OCI-LY1 (cell line): ENCODE measurements at regions not wholly inside any gene's neighbourhood (a gene's known extent, or its start where the extent isn't known, plus 50 kb on each side); places are given as distances from the start of the nearest gene placed in this dataset.

ENCODE experiments used
- H2AFZ ChIP-seq: fragments of 200-600 bp; sonication (generic), shearing (Covaris generic); 2 replicates; pipeline ENCODE4 v1.6.0; 2014; ENCODE audit warnings: antibody characterized with exemption, mild to moderate bottlenecking, low read length
- H3F3A ChIP-seq: fragments of 200-600 bp; sonication (generic), shearing (Covaris generic); 2 replicates; pipeline ENCODE4 v1.6.0; 2014; ENCODE audit warnings: mild to moderate bottlenecking, antibody characterized with exemption, low read length, moderate library complexity; ENCODE audit not compliant: insufficient read depth
- H3K27ac ChIP-seq: fragments of 200-600 bp; sonication (generic); 2 replicates; pipeline ENCODE4 v1.5.1; 2014; ENCODE audit warnings: low read length, mixed run types, mild to moderate bottlenecking, low read depth; ENCODE audit not compliant: poor library complexity, severe bottlenecking
- H3K27me3 ChIP-seq: fragments of 200-600 bp; sonication (generic); 2 replicates; pipeline ENCODE4 v1.6.0; 2014; ENCODE audit warnings: antibody characterized with exemption, mild to moderate bottlenecking, low read length, moderate library complexity; ENCODE audit not compliant: insufficient read depth
- H3K36me3 ChIP-seq: fragments of 200-600 bp; sonication (generic); 2 replicates; pipeline ENCODE4 v1.6.1; 2014; ENCODE audit warnings: mild to moderate bottlenecking, antibody characterized with exemption, low read length, moderate library complexity, mixed read lengths; ENCODE audit not compliant: insufficient read depth
- H3K4me1 ChIP-seq: fragments of 200-600 bp; sonication (generic); 2 replicates; pipeline ENCODE4 v1.5.1; 2014; ENCODE audit warnings: mild to moderate bottlenecking, low read length, moderate library complexity; ENCODE audit not compliant: insufficient read depth, severe bottlenecking
- H3K4me2 ChIP-seq: fragments of 200-600 bp; sonication (generic), shearing (Covaris generic); 2 replicates; pipeline ENCODE4 v1.6.1; 2014; ENCODE audit warnings: low read length
- H3K4me3 ChIP-seq: fragments of 200-600 bp; sonication (generic); 2 replicates; pipeline ENCODE4 v1.5.1; 2014; ENCODE audit warnings: low read length, low read depth, mild to moderate bottlenecking, mixed read lengths; ENCODE audit not compliant: poor library complexity, severe bottlenecking
- H3K79me2 ChIP-seq: fragments of 200-600 bp; shearing (Covaris generic); 2 replicates; pipeline ENCODE4 v1.6.1; 2016; ENCODE audit warnings: mixed run types, low read length, mixed read lengths; ENCODE audit not compliant: insufficient read depth
- H3K9ac ChIP-seq: fragments of 200-600 bp; sonication (generic), shearing (Covaris generic); 2 replicates; pipeline ENCODE4 v1.6.1; 2014; ENCODE audit warnings: mild to moderate bottlenecking, low read length, mixed read lengths
- H3K9me2 ChIP-seq: fragments of 200-600 bp; sonication (generic), shearing (Covaris generic); 2 replicates; pipeline ENCODE4 v1.6.1; 2014; ENCODE audit warnings: low read depth, mild to moderate bottlenecking, low read length, mixed read lengths
- H3K9me3 ChIP-seq: fragments of 200-600 bp; shearing (Covaris generic); 2 replicates; pipeline ENCODE4 v1.6.1; 2014; ENCODE audit warnings: low read length, mixed read lengths
- H4K20me1 ChIP-seq: fragments of 200-600 bp; sonication (generic), shearing (Covaris generic); 2 replicates; pipeline ENCODE4 v1.6.0; 2016; ENCODE audit warnings: mild to moderate bottlenecking, low read length; ENCODE audit not compliant: insufficient read depth
- EZH2 ChIP-seq: fragments of 200-600 bp; sonication (generic), shearing (Covaris generic); IDR thresholded peaks from 2 replicates; pipeline ENCODE4 v1.8.0; 2017; ENCODE audit warnings: borderline replicate concordance, mixed run types, mild to moderate bottlenecking, antibody characterized with exemption, low read length, moderate library complexity, mixed read lengths
- TF ChIP-seq, protein P1 (sequence below): fragments of 200-600 bp; sonication (generic), shearing (Covaris generic); IDR thresholded peaks from 2 replicates; pipeline ENCODE4 v1.5.1; 2017; ENCODE audit warnings: mild to moderate bottlenecking, antibody characterized with exemption, low read length, moderate library complexity, mixed read lengths

DNA sequence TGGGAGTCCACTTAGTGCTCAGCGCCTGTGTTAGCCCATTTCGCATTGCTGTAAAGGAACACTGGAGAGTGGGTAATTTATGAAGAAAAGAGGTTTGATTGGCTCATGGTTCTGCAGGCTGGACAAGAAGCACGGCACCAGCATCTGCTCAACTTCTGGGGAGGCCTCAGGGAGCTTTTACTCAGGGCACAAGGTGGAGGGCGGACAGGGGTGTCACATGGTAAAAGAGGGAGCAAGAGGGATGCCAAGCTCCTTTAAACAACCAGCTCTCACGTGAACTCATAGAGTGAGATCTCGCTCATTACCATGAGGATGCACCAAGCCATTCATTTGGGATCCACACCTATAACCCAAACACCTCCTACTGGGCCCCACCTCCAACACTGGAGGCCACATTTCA, 181.4 kb upstream of the TLE3 start:
- TF ChIP-seq, protein P1, sequence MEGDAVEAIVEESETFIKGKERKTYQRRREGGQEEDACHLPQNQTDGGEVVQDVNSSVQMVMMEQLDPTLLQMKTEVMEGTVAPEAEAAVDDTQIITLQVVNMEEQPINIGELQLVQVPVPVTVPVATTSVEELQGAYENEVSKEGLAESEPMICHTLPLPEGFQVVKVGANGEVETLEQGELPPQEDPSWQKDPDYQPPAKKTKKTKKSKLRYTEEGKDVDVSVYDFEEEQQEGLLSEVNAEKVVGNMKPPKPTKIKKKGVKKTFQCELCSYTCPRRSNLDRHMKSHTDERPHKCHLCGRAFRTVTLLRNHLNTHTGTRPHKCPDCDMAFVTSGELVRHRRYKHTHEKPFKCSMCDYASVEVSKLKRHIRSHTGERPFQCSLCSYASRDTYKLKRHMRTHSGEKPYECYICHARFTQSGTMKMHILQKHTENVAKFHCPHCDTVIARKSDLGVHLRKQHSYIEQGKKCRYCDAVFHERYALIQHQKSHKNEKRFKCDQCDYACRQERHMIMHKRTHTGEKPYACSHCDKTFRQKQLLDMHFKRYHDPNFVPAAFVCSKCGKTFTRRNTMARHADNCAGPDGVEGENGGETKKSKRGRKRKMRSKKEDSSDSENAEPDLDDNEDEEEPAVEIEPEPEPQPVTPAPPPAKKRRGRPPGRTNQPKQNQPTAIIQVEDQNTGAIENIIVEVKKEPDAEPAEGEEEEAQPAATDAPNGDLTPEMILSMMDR = no peak
- TF ChIP-seq EZH2 = no peak
- Histone ChIP-seq H3K4me3 (no peak overlapping the region), H4K20me1 (no peaks in the 10 kb centered on the region), H3K36me3 (no peaks in the 10 kb centered on the region), H3K9ac (no peak overlapping the region), H3K4me2 (no peak overlapping the region), H3K27ac (no peak overlapping the region), H3K4me1 (peaks cover 10% of the 10 kb centered on the region), H2AFZ (no peak overlapping the region), H3K9me2 (no peaks in the 10 kb centered on the region), H3K79me2 (no peaks in the 10 kb centered on the region), H3K9me3 (no peaks in the 10 kb centered on the region), H3K27me3 (no peaks in the 10 kb centered on the region), H3F3A (no peaks in the 10 kb centered on the region)

DNA sequence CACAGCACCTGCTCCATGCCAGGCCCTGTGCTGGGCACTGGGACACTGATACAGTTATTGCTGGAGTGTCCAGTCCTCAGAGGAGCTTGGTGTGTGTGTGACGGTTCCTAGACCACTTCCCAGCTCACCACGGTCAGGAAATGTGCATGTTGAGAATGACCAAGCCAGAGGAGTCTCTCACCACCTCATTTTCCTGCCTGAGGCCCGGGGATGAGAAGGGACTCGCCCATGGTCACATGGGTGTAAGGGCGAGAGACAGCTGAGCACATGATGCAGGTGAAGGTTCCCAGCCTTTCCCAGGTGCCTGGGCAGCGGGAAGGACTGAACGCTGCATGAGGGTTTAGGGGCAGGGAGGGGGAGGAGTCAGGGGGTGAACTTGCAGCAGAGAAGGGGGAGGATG, 180.9 kb upstream of the TLE3 start:
- Histone ChIP-seq H4K20me1 (no peaks in the 10 kb centered on the region), H3K27ac (no peak overlapping the region)

DNA sequence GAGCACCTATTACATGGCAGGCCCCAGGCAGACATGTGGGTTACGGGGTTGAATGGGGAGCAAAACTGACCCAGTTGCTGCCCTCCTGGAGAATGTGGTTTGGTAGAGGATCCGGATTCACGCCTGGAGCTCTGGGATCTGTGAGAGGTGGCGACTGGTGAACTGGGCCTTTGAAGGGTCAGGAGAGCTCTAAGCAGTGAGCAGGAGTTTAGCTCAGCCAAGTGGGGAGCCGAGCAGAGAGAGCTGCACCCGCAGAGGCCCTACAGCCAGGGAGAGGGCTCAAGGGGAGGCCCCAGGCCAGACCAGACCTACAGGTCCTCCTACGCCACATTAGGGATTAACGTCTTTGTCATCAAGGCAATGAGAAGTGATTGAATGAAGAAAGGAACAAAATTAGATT, 179.8 kb upstream of the TLE3 start:
- no peaks in the 10 kb centered on the region for H3F3A ChIP-seq
- H3K4me1 ChIP-seq = peaks cover 10% of the 10 kb centered on the region
- H3K4me2 ChIP-seq = no peak overlapping the region
- no peaks in the 10 kb centered on the region for H3K9me3 ChIP-seq
- no peaks in the 10 kb centered on the region for H3K79me2 ChIP-seq
- H2AFZ ChIP-seq = no peak overlapping the region
- no peaks in the 10 kb centered on the region for H3K36me3 ChIP-seq
- no peaks in the 10 kb centered on the region for H3K27me3 ChIP-seq
- no peak overlapping the region for H3K9ac ChIP-seq
- H3K4me3 ChIP-seq = no peak overlapping the region
- no peaks in the 10 kb centered on the region for H4K20me1 ChIP-seq
- TF ChIP-seq, protein P1 = no peak
- H3K27ac ChIP-seq = no peak overlapping the region
- no peaks in the 10 kb centered on the region for H3K9me2 ChIP-seq

More for the DNA sequence above, 180.9 kb upstream of the TLE3 start:
- no peak overlapping the region for H3K4me2 ChIP-seq
- TF ChIP-seq EZH2 = no peak
- TF ChIP-seq, protein P1 = no peak
- no peaks in the 10 kb centered on the region for H3K9me2 ChIP-seq
- no peak overlapping the region for H2AFZ ChIP-seq
- H3K36me3 ChIP-seq = no peaks in the 10 kb centered on the region
- peaks cover 10% of the 10 kb centered on the region for H3K4me1 ChIP-seq
- no peaks in the 10 kb centered on the region for H3F3A ChIP-seq
- no peak overlapping the region for H3K4me3 ChIP-seq
- H3K79me2 ChIP-seq = no peaks in the 10 kb centered on the region
- H3K9me3 ChIP-seq = no peaks in the 10 kb centered on the region
- no peaks in the 10 kb centered on the region for H3K27me3 ChIP-seq
- H3K9ac ChIP-seq = no peak overlapping the region
